Mammary epithelial cell (primary cell): ENCODE measurements at regions not wholly inside any gene's neighbourhood (a gene's known extent, or its start where the extent isn't known, plus 50 kb on each side); places are given as distances from the start of the nearest gene placed in this dataset.

Experiments used
- CTCF ChIP-seq, 2 donors: IDR thresholded peaks in 1 of 2; conservative IDR thresholded peaks in 1 of 2; 2 replicates each; pipeline ENCODE4 v1.5.1; 2011 to 2012; ENCODE audit warnings: inconsistent platforms in 2 of 2, low read length in 2 of 2, mild to moderate bottlenecking in 2 of 2, control low read depth in 1 of 2, low read depth in 1 of 2; ENCODE audit not compliant: insufficient read depth in 1 of 2; ENCODE audit errors: extremely low read depth in 1 of 2
- EZH2 ChIP-seq: IDR thresholded peaks from 2 replicates; pipeline ENCODE4 v1.6.1; 2012; ENCODE audit warnings: low read length, inconsistent platforms, borderline replicate concordance

- TF ChIP-seq EZH2 (no peak), CTCF (conservative IDR thresholded peaks at IDR 0.05 in 1 of 2, IDR thresholded peaks at IDR 0.05 in 1 of 2; ENCODE audit: extremely low read depth in 1 of 2, insufficient read depth in 1 of 2, low read depth in 1 of 2, low read length in 2 of 2) (no peak)
Observed at GRCh38 chr21:36627242-36627641, 71.7 kb upstream of the SIM2 start.
